Fibroblast of villous mesenchyme (primary cell): ENCODE measurements at regions not wholly inside any gene's neighbourhood (a gene's known extent, or its start where the extent isn't known, plus 50 kb on each side); places are given as distances from the start of the nearest gene placed in this dataset.

ENCODE experiments used
- DNase-seq: peaks from one replicate; pipeline ENCODE4 v3.0.0-alpha.2; 2010; ENCODE audit warnings: low read depth
- H3K4me3 ChIP-seq: 2 replicates; pipeline ENCODE4 v1.5.1; 2011; ENCODE audit warnings: low read depth, mild to moderate bottlenecking, low read length
- TF ChIP-seq, protein P1 (sequence below): IDR thresholded peaks from 2 replicates; pipeline ENCODE4 v1.5.1; 2012; ENCODE audit warnings: low read depth, mild to moderate bottlenecking, low read length; ENCODE audit not compliant: insufficient read depth

DNA sequence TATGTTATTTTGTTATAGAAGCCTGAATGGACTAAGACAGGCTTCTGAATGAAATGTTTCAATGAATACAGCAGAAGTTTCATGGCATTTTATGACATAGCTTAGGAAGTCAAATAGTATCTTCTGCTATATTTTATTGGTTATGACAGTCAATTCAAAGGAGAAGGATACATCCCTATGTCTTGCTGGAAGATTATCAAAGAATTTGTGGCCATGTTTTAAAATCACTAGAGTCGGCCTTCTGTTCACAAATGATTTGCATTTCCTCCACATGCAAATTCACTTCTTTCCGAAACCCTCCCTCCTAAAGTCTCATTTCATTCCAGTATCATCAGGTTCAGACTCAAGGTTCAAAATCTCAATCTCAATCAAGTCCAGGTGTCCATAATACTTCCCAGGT is 679.2 kb upstream of the ADAMTS5 start:
- H3K4me3 ChIP-seq, result no peak overlapping the region
- DNase-seq, result no peak
- TF ChIP-seq, protein P1, sequence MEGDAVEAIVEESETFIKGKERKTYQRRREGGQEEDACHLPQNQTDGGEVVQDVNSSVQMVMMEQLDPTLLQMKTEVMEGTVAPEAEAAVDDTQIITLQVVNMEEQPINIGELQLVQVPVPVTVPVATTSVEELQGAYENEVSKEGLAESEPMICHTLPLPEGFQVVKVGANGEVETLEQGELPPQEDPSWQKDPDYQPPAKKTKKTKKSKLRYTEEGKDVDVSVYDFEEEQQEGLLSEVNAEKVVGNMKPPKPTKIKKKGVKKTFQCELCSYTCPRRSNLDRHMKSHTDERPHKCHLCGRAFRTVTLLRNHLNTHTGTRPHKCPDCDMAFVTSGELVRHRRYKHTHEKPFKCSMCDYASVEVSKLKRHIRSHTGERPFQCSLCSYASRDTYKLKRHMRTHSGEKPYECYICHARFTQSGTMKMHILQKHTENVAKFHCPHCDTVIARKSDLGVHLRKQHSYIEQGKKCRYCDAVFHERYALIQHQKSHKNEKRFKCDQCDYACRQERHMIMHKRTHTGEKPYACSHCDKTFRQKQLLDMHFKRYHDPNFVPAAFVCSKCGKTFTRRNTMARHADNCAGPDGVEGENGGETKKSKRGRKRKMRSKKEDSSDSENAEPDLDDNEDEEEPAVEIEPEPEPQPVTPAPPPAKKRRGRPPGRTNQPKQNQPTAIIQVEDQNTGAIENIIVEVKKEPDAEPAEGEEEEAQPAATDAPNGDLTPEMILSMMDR, result no peak

GRCh38 chr21:27645285-27645684 is 678.4 kb upstream of the ADAMTS5 start:
- TF ChIP-seq, protein P1, result no peak
- no peak for DNase-seq
- H3K4me3 ChIP-seq, result no peak overlapping the region

- TF ChIP-seq, protein P1, result no peak
- no peak for DNase-seq
- no peak overlapping the region for H3K4me3 ChIP-seq
These were observed 676.4 kb upstream of the ADAMTS5 start for GRCh38 chr21:27643326-27643725.

DNA sequence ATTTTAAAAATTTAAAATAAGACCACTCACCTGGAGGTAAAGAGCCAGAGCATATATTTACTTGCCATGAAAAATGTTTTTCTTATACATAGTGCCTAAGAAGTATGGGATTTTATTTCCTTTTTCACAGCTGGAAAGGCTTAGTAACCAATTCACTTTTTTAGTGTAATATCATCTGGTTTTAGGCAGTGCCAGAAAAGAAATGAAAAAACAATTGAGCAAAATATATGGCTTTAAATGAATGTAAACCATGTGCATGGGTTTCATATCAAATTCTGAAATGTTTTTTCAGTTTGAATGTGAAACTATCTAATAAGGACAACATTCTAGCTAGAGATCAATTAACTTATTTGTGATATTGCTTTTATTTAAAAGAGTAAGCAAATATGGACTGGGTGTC is 672.4 kb upstream of the ADAMTS5 start:
- no peak for DNase-seq
- TF ChIP-seq, protein P1, result no peak
- H3K4me3 ChIP-seq, result no peak overlapping the region

DNA sequence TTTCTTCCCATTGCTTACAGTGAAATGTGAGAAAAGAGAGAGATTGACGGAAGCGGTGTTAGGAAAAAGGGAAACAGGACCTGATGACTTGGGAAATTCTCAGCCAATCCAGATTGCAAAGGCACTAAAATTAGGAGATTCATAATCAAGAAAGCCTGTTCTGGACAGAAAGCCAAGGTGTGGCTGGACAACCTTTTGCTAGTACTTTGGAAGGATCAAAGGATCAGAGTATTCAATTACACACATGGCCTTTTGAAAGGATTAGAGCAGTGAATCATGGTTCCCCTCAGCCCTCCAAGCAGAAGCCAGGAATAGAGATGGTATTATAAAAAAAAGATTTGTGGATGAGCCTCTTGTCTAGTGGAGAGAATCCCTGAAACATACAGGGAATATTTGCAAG is 669.8 kb upstream of the ADAMTS5 start:
- DNase-seq, result no peak
- no peak overlapping the region for H3K4me3 ChIP-seq
- TF ChIP-seq, protein P1, result no peak

GRCh38 chr21:27633631-27634030 is 666.7 kb upstream of the ADAMTS5 start:
- H3K4me3 ChIP-seq, result no peak overlapping the region
- TF ChIP-seq, protein P1, result no peak
- no peak for DNase-seq

- TF ChIP-seq, protein P1, result no peak
These were observed 664.6 kb upstream of the ADAMTS5 start for GRCh38 chr21:27631471-27631870.

More at GRCh38 chr21:27631471-27631870, 664.6 kb upstream of the ADAMTS5 start:
- DNase-seq, result peak; percentile 66
- H3K4me3 ChIP-seq, result no peak overlapping the region
